GM20000 (cell line): ENCODE measurements at regions not wholly inside any gene's neighbourhood (a gene's known extent, or its start where the extent isn't known, plus 50 kb on each side); places are given as distances from the start of the nearest gene placed in this dataset.

Source experiments
- DNase-seq: peaks from one replicate; pipeline ENCODE4 v3.0.0; 2012; ENCODE audit warnings: low spot score
- TF ChIP-seq, protein P1 (sequence below): IDR thresholded peaks from 2 replicates; pipeline ENCODE4 v1.5.1; 2012; ENCODE audit warnings: mild to moderate bottlenecking, control low read depth; ENCODE audit errors: extremely low read depth, missing control alignments

DNA sequence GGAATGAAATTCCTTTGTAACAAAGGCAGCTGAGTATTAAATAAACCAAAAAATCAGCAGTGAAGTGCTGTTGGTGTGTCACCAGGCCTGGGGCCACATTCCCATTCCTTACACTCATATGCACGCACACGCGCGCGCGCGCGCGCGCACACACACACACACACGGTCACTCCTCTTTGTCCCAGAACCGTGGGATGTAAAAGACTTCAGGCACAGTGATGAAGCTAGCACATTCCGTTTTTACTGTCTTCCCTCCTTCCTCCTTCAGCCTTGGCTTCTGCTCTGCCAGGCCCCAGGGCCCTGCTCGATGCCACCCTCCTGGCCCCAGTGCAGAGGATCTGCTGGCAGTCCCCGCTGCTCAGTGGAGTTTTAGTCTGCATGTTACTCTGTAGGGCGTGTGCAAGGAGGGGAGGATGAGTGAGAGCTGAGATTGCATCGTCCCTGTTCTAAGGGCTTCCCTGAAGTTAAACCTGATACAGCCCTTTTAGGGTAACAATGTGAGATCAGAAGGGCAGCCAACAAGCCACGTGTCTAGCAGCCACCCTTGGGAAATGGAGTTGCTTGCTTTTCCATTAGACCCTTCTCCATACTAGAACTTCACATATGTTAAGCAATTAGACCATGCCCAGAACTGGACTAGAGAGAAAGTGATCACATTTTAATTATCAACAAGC is 71.7 kb upstream of the WDR26 start:
- no peak for DNase-seq
- TF ChIP-seq, protein P1, sequence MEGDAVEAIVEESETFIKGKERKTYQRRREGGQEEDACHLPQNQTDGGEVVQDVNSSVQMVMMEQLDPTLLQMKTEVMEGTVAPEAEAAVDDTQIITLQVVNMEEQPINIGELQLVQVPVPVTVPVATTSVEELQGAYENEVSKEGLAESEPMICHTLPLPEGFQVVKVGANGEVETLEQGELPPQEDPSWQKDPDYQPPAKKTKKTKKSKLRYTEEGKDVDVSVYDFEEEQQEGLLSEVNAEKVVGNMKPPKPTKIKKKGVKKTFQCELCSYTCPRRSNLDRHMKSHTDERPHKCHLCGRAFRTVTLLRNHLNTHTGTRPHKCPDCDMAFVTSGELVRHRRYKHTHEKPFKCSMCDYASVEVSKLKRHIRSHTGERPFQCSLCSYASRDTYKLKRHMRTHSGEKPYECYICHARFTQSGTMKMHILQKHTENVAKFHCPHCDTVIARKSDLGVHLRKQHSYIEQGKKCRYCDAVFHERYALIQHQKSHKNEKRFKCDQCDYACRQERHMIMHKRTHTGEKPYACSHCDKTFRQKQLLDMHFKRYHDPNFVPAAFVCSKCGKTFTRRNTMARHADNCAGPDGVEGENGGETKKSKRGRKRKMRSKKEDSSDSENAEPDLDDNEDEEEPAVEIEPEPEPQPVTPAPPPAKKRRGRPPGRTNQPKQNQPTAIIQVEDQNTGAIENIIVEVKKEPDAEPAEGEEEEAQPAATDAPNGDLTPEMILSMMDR = no peak

DNA sequence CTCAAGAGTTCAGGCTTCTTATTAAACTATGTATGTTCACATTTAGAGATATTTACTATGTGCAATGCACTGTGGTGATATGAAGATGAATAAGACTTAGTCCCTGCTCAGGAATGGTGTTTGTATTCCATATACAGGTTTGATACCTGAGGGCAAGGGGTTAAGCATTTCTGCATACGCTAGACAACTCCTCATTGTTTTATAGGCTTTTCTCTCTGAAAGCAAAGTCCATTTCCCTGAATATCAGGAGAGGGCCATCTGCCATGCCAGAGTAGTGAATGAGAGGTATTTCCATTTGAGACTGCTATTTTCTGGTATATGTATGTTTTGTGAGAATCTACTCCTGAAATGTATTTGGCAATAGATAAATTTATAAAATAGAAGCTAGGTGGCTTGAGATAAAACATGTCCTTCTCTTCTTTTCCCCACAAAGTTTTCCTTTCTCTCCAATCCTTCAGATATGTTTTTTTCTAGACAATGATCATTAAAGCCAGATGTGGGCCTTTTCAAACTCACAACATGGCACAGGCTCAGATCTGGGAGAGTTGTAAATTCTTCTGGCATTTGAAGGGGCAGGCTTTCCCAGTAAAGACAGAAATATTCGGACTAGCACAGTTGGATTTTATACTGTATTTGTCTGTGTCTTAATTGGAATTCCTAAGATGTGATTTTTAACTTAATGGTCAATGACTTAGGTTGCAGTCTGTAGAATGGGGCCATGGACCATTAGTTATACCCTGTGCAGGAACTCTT is 73.3 kb upstream of the WDR26 start:
- TF ChIP-seq, protein P1 = no peak
- no peak for DNase-seq

GRCh38 chr1:224509907-224510306 is 75.3 kb upstream of the WDR26 start:
- TF ChIP-seq, protein P1 = no peak
- DNase-seq = no peak

DNA sequence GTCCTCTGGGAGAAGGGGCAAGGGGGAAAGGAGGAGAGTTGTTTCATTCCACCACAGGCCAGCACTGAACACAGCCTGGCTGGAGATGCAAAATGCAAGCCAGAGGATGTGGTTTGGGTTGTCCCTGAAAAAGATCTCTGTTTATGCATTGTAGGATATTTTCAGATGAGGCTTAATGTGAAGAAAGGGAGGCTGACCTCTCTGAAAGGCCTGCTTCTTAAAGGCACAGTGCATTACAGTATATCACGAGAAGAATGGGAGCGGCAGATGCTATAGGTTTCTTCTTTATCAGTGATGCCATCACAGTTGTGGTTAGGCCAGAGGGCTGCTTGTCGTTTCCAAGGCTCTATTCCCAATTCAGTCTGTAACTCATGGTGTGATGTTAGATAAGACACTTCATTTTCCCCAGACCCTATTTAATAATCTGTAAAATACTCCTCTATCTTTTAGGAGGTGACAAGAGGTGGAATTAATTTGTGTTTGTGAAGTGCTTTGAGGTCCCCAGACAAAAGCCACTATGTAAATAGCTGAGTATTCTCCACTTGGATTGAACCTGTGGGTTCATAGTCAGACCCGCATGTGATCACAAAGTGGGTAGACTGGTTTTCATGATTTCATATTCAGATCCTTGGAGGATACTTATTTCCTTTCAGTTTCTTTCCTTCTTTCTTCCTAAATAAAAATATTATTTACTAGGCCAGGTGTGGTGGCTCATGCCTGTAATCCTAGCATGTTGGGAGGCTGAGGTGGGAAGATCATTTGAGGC is 76.5 kb upstream of the WDR26 start:
- no peak for DNase-seq
- TF ChIP-seq, protein P1 = no peak

GRCh38 chr1:224512600-224513151 is 78.1 kb upstream of the WDR26 start:
- TF ChIP-seq, protein P1 = no peak

DNA sequence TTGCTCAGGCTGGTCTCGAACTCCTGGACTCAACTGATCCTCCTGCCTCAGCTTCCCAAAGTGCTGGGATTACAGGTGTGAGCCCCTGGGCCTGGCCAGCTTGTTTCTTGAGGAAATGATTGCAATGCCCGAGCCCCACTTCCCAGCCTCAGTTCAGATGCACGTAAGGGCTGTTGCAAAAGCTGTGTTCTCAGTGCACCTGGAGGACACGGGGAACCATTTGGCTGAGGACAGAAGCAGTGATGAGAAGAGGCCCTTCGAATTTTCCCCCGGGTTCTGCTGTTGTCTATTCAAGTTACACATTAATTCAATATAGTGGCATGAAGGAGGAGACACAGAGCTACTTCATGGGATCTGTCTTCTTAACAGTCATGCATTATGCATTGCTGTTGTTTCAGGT is 78.8 kb upstream of the WDR26 start:
- TF ChIP-seq, protein P1 = no peak
- no peak for DNase-seq

More at GRCh38 chr1:224512600-224513151, 78.1 kb upstream of the WDR26 start:
- DNase-seq = no peak

- TF ChIP-seq, protein P1 = peak; percentile 82
- peak; percentile 86 for DNase-seq
Measured at GRCh38 chr1:224513787-224514209, 79.2 kb upstream of the WDR26 start.
